ENCODE measurements at regions not wholly inside any gene's neighbourhood (a gene's known extent, or its start where the extent isn't known, plus 50 kb on each side); places are given as distances from the start of the nearest gene placed in this dataset.

- TF ChIP-seq RBM14 (IDR thresholded peaks at IDR 0.05; ENCODE audit: borderline replicate concordance, insufficient read depth, low read depth, low read length), result no peak
- TF ChIP-seq NEUROD1 (IDR thresholded peaks at IDR 0.05; ENCODE audit: borderline replicate concordance, low read depth, low read length, partially characterized antibody), result no peak
- no peaks in the 10 kb centered on the region for H3K4me1 ChIP-seq (replicated peaks in 1 of 2; ENCODE audit: control insufficient read depth in 2 of 2, insufficient read depth in 2 of 2, low read length in 2 of 2)
- no peaks in the 10 kb centered on the region for H3K36me3 ChIP-seq (ENCODE audit: control insufficient read depth, insufficient read depth, low read length)
- 0% methylated on average over 9 of the region's 9 CpGs for whole genome bisulfite sequencing (ENCODE audit: insufficient coverage, low coverage, missing lambda C conversion rate)
- POLR2A ChIA-PET, result interaction anchor here (0.6 to 0.9 kb wide), 3 partner anchors 14 to 81 kb away, joined by 3 to 4 read pairs (median 3); no protein-coding TSS in a partner anchor
- intact Hi-C loops (cut with micrococcal nuclease) (no loop called here), in situ Hi-C loops (cut with MboI) (no loop called here)
- H4K20me1 ChIP-seq (replicated peaks; ENCODE audit: control insufficient read depth, insufficient read depth, low read length), result no peaks in the 10 kb centered on the region
- DNase-seq (ENCODE audit: extremely low read depth in 1 of 4, low spot score in 3 of 4) (no peak), ATAC-seq (no peak), FAIRE-seq (no peak)
- no peaks in the 10 kb centered on the region for H3K9me1 ChIP-seq (ENCODE audit: control insufficient read depth, insufficient read depth, low read length)
- H3K4me3 ChIP-seq, result no peak overlapping the region
- H3K27ac ChIP-seq (ENCODE audit: extremely low read depth, low read depth, low read length), result no peak overlapping the region
- H3K79me2 ChIP-seq (ENCODE audit: control insufficient read depth, insufficient read depth, low read length), result no peaks in the 10 kb centered on the region
- BruUV-seq (replicated peaks), result no TSS peak
- peaks cover 18 to 36% of the 10 kb centered on the region in 2 experiments for H3K27me3 ChIP-seq (ENCODE audit: control insufficient read depth in 2 of 2, insufficient read depth in 2 of 2, low read length in 2 of 2)
- no peak overlapping the region for H3K4me2 ChIP-seq (ENCODE audit: insufficient read depth, low read length)
- no peak overlapping the region for H2AFZ ChIP-seq (ENCODE audit: low read depth, low read length)
- CTCF ChIA-PET (ENCODE audit: low intra/inter-chr PET ratio), result no interaction called here
- no peak overlapping the region for H3K9ac ChIP-seq (ENCODE audit: insufficient read depth in 1 of 2, low read depth in 2 of 2, low read length in 2 of 2)
- H3K9me3 ChIP-seq (replicated peaks; ENCODE audit: control insufficient read depth, insufficient read depth, low read depth, low read length), result no peaks in the 10 kb centered on the region
Observed at GRCh38 chr1:223003549-223003948, 139.5 kb downstream of the TLR5 start.

- Histone ChIP-seq H3K27me3 (ENCODE audit: control insufficient read depth in 2 of 2, insufficient read depth in 2 of 2, low read length in 2 of 2) (peaks cover 20 to 36% of the 10 kb centered on the region in 2 experiments), H3K4me1 (replicated peaks in 1 of 2; ENCODE audit: control insufficient read depth in 2 of 2, insufficient read depth in 2 of 2, low read length in 2 of 2) (no peaks in the 10 kb centered on the region), H3K36me3 (ENCODE audit: control insufficient read depth, insufficient read depth, low read length) (no peaks in the 10 kb centered on the region), H3K9me3 (replicated peaks; ENCODE audit: control insufficient read depth, insufficient read depth, low read depth, low read length) (no peaks in the 10 kb centered on the region), H3K9me1 (ENCODE audit: control insufficient read depth, insufficient read depth, low read length) (no peaks in the 10 kb centered on the region), H3K4me2 (ENCODE audit: insufficient read depth, low read length) (no peak overlapping the region), H3K4me3 (no peak overlapping the region), H2AFZ (ENCODE audit: low read depth, low read length) (no peak overlapping the region), H4K20me1 (replicated peaks; ENCODE audit: control insufficient read depth, insufficient read depth, low read length) (no peaks in the 10 kb centered on the region), H3K9ac (ENCODE audit: insufficient read depth in 1 of 2, low read depth in 2 of 2, low read length in 2 of 2) (no peak overlapping the region), H3K27ac (ENCODE audit: extremely low read depth, low read depth, low read length) (no peak overlapping the region), H3K79me2 (ENCODE audit: control insufficient read depth, insufficient read depth, low read length) (no peaks in the 10 kb centered on the region)
- in situ Hi-C loops (cut with MboI) (no loop called here), intact Hi-C loops (cut with micrococcal nuclease) (no loop called here)
- 0% methylated on average over 5 of the region's 5 CpGs for WGBS (ENCODE audit: insufficient coverage, low coverage, missing lambda C conversion rate)
- ATAC-seq (no peak), DNase-seq (ENCODE audit: extremely low read depth in 1 of 4, low spot score in 3 of 4) (no peak), FAIRE-seq (no peak)
- ChIA-PET POLR2A (no interaction called here), CTCF (ENCODE audit: low intra/inter-chr PET ratio) (no interaction called here)
- BruUV-seq (replicated peaks), result no TSS peak
- TF ChIP-seq DEAF1 (CRISPR knock-in tag; IDR thresholded peaks at IDR 0.05), result no peak
- TF ChIP-seq JUN (IDR thresholded peaks at IDR 0.05; ENCODE audit: borderline replicate concordance, low read depth, low read length), result no peak
- no peak for TF ChIP-seq JUN (CRISPR knock-in tag; IDR thresholded peaks at IDR 0.05; ENCODE audit: borderline replicate concordance)
- TF ChIP-seq SMAD1 (IDR thresholded peaks at IDR 0.05; ENCODE audit: low read depth, low read length, partially characterized antibody), result no peak
- TF ChIP-seq NCOR1 (IDR thresholded peaks at IDR 0.05), result no peak
- no peak for TF ChIP-seq RBM14 (IDR thresholded peaks at IDR 0.05; ENCODE audit: borderline replicate concordance, insufficient read depth, low read depth, low read length)
- no peak for TF ChIP-seq ZNF277 (CRISPR knock-in tag; IDR thresholded peaks at IDR 0.05; ENCODE audit: borderline replicate concordance)
- no peak for TF ChIP-seq FOXJ2 (tag; IDR thresholded peaks at IDR 0.05)
Observed at GRCh38 chr1:223006371-223006770, 136.7 kb downstream of the TLR5 start.
